Activated T-helper 2 cell treated with anti-CD3 and anti-CD28 coated beads, Interferon-gamma antibody, Interleukin-2, Interleukin-4, amounts not matched to agents 10 μg/mL and 5 μg/mL and 100 μg/mL, durations not matched to agents 14 hours and 24 hours and 36 hours (primary cell): ENCODE measurements at regions not wholly inside any gene's neighbourhood (a gene's known extent, or its start where the extent isn't known, plus 50 kb on each side); places are given as distances from the start of the nearest gene placed in this dataset.

Experiments used
- DNase-seq: peaks from one replicate; pipeline ENCODE4 v3.0.0; 2021; ENCODE audit warnings: low spot score
- H3K27ac Mint-ChIP-seq: one replicate; pipeline ENCODE4 v1.8.0; 2021; ENCODE audit warnings: mixed read lengths
- H3K27me3 Mint-ChIP-seq: one replicate; pipeline ENCODE4 v1.8.0; 2021; ENCODE audit warnings: low read depth, mixed read lengths
- H3K36me3 Mint-ChIP-seq: one replicate; pipeline ENCODE4 v1.8.0; 2021; ENCODE audit warnings: low read depth, mixed read lengths
- H3K4me1 Mint-ChIP-seq: one replicate; pipeline ENCODE4 v1.8.0; 2021; ENCODE audit warnings: low read depth, mixed read lengths
- H3K4me3 Mint-ChIP-seq: one replicate; pipeline ENCODE4 v1.8.0; 2021; ENCODE audit warnings: low read depth, mild to moderate bottlenecking, moderate library complexity, mixed read lengths
- H3K9me3 Mint-ChIP-seq: one replicate; pipeline ENCODE4 v1.8.0; 2021; ENCODE audit warnings: mixed read lengths
- intact Hi-C: fragments of 100-400 bp; cut with micrococcal nuclease; formaldehyde crosslinking; loops from one replicate; pipeline ENCODE4 v1.15.1; 2023

GRCh38 chr5:35404701-35405100, 174.4 kb upstream of the PRLR start:
- intact Hi-C loops: no loop called here
- DNase-seq: no peak
- Mint-ChIP-seq H3K4me3 (no peak overlapping the region), H3K36me3 (no peaks in the 10 kb centered on the region), H3K27me3 (no peaks in the 10 kb centered on the region), H3K9me3 (peaks cover 4% of the 10 kb centered on the region), H3K4me1 (no peaks in the 10 kb centered on the region), H3K27ac (no peak overlapping the region)

DNA sequence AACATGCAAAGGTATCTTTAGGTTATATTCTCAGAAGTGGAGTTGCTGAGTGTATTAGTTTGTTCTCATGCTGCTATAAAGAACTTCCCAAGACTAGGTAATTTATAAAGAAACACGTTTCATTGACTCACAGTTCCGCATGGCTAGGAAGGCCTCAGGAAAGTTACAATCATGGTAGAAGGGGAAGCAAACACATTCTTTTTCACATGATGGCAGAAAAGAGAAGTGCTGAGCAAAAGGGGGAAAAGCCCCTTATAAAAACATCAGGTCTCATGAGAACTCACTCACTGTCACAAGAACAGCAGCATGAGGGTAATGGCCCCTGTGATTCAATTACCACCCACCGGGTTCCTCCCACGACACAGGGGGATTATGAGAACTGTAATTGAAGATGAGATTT, 163.6 kb upstream of the PRLR start:
- Mint-ChIP-seq H3K4me3 (no peak overlapping the region), H3K36me3 (no peaks in the 10 kb centered on the region), H3K27ac (no peak overlapping the region), H3K9me3 (no peaks in the 10 kb centered on the region), H3K27me3 (no peaks in the 10 kb centered on the region), H3K4me1 (no peaks in the 10 kb centered on the region)
- intact Hi-C loops: no loop called here
- DNase-seq: no peak

DNA sequence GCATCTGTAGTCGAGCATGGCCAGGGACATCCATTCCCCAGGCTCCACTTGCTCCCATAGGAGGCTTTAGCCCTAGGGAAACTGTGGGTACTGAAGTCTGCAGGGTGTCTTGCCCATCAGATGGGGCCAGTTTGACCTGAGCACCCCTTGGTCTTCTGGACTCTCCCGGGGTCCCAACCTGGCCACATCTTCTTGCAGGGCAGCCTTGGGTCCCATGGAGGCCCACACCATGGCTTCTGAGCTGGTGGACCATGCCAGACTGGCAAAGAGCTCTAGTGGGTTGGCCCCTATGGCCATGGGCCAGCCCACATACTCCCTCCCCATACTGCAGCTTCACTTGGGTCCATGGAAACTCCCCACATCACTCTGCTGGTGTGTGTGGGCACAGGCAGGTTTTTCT, 154.4 kb upstream of the PRLR start:
- no peaks in the 10 kb centered on the region for H3K27me3 Mint-ChIP-seq
- no peaks in the 10 kb centered on the region for H3K36me3 Mint-ChIP-seq
- no peak overlapping the region for H3K4me3 Mint-ChIP-seq
- no peak for DNase-seq
- no peaks in the 10 kb centered on the region for H3K4me1 Mint-ChIP-seq
- H3K9me3 Mint-ChIP-seq: no peaks in the 10 kb centered on the region
- H3K27ac Mint-ChIP-seq: no peak overlapping the region
- intact Hi-C loops: no loop called here

DNA sequence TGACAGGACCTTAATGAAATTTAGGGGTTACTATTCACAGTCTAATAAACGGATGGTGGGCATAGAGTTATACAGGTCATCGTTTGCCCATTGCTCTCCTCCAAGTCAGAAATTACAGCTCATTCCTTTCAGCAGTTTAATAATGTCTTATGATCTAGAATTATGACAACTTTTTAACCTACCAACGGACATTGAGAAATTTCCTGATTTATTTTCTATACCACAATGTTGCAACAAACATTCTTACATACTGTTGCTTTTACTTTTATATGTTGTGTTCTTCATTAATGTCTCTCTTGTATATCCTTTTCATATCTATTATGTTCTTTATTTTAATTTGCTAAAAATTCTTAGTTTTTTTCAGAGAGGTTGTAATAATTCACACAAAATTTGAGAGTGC, 152.8 kb upstream of the PRLR start:
- DNase-seq: no peak
- intact Hi-C loops: no loop called here
- no peaks in the 10 kb centered on the region for H3K4me1 Mint-ChIP-seq
- H3K9me3 Mint-ChIP-seq: no peaks in the 10 kb centered on the region
- no peaks in the 10 kb centered on the region for H3K27me3 Mint-ChIP-seq
- no peak overlapping the region for H3K4me3 Mint-ChIP-seq
- no peaks in the 10 kb centered on the region for H3K36me3 Mint-ChIP-seq
- H3K27ac Mint-ChIP-seq: no peak overlapping the region

DNA sequence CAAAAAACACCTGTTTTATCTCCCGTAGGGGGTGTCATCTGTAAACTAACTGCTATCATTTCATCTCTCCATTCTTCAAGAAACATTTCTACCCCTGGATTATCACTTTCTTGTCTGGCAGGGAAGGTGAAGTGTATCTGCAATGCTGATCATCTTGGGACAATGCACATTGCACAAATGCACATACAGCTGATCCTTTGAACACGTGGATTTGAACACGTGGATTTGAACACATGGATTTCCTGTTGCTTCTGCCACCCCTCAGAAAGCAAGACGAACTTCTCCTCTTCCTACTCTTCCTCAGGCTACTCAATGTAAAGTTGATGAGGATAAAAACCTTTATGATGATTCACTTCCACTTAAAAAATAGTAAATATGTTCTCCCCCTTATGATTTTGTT, 147.4 kb upstream of the PRLR start:
- H3K36me3 Mint-ChIP-seq: no peaks in the 10 kb centered on the region
- H3K27me3 Mint-ChIP-seq: peaks cover 2% of the 10 kb centered on the region
- H3K9me3 Mint-ChIP-seq: no peaks in the 10 kb centered on the region
- H3K27ac Mint-ChIP-seq: no peak overlapping the region
- no peaks in the 10 kb centered on the region for H3K4me1 Mint-ChIP-seq
- no peak for DNase-seq
- intact Hi-C loops: no loop called here
- H3K4me3 Mint-ChIP-seq: no peak overlapping the region

- intact Hi-C loops: no loop called here
- Mint-ChIP-seq H3K4me3 (no peak overlapping the region), H3K27me3 (peaks cover 2% of the 10 kb centered on the region), H3K36me3 (no peaks in the 10 kb centered on the region), H3K9me3 (no peaks in the 10 kb centered on the region), H3K4me1 (no peaks in the 10 kb centered on the region), H3K27ac (no peak overlapping the region)
- no peak for DNase-seq
These were observed 144.3 kb upstream of the PRLR start for GRCh38 chr5:35374584-35374983.

DNA sequence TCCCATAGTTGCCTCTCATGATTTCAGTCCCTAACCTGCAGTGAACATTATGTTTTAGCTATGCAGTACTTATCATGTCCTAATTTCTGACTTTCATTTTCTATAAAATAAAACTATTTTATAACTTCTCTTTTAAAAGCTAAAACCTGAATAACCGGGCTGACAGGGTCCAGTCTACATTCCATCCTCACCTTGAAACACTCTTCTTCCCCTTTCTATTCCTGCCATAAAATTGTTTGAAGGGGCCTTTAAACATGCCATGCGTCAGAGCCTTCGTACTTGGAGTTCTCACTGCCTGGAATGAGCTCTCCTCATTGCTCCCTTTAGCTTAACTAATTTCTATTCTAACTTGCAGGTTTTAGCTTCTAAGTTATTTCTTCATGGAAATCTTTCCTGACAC, 143.0 kb upstream of the PRLR start:
- Mint-ChIP-seq H3K27me3 (peaks cover 2% of the 10 kb centered on the region), H3K36me3 (no peaks in the 10 kb centered on the region), H3K4me1 (no peaks in the 10 kb centered on the region), H3K9me3 (no peaks in the 10 kb centered on the region), H3K4me3 (no peak overlapping the region), H3K27ac (no peak overlapping the region)
- no peak for DNase-seq
- intact Hi-C loops: no loop called here

DNA sequence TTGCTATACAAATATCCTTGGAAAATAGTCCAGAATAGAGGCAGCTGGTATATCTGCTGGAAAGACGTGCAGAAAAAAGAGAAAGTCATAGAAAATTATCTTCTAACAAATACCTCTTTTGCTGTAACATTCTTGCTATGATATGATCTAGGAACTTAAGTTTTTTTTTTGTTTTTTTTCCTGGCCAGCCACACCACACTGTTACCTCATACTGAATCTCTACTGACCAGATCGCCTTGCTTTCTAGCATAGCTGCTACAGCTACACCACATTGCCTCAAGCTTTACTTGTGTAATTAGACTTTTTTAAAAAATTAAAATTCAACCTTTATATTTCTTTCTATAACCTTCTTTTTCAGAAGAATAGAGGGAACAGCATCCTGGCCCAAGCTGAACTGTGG, 142.2 kb upstream of the PRLR start:
- Mint-ChIP-seq H3K27ac (no peak overlapping the region), H3K27me3 (peaks cover 2% of the 10 kb centered on the region), H3K4me3 (no peak overlapping the region), H3K36me3 (no peaks in the 10 kb centered on the region), H3K4me1 (no peaks in the 10 kb centered on the region), H3K9me3 (no peaks in the 10 kb centered on the region)
- intact Hi-C loops: no loop called here
- no peak for DNase-seq

DNA sequence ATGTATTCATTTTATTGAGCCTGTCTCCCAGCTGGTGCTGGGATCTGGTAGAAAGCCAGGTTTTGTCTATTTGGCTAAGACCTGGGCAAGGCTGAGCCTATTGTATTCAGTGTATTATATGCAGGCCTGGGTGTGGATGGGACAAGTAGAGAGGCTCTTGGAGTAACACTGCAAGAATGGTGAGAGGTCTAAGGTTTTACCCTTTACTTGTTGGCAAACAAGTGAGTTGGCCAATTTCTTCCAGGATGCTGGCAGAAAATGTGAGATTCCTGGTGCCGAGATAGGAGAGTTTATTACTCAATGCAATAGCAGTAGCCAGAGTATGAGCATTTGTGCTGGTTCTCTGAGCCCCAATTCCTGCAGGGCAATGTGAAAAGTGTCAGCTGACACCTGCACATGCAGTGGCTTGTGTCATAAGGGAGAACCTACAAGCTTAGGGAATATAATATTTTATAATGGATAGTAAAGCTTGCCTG, 141.7 kb upstream of the PRLR start:
- Mint-ChIP-seq H3K27ac (no peak overlapping the region), H3K27me3 (peaks cover 1% of the 10 kb centered on the region), H3K4me1 (no peaks in the 10 kb centered on the region), H3K4me3 (no peak overlapping the region), H3K9me3 (no peaks in the 10 kb centered on the region), H3K36me3 (no peaks in the 10 kb centered on the region)
- intact Hi-C loops: no loop called here
- DNase-seq: no peak

- Mint-ChIP-seq H3K9me3 (no peaks in the 10 kb centered on the region), H3K4me3 (no peak overlapping the region), H3K36me3 (no peaks in the 10 kb centered on the region), H3K4me1 (no peaks in the 10 kb centered on the region), H3K27ac (no peak overlapping the region), H3K27me3 (no peaks in the 10 kb centered on the region)
- intact Hi-C loops: no loop called here
- no peak for DNase-seq
These were observed 140.6 kb upstream of the PRLR start for GRCh38 chr5:35370871-35371270.

GRCh38 chr5:35369965-35370790, 139.9 kb upstream of the PRLR start:
- intact Hi-C loops: no loop called here
- H3K36me3 Mint-ChIP-seq: no peaks in the 10 kb centered on the region
- H3K9me3 Mint-ChIP-seq: no peaks in the 10 kb centered on the region
- H3K27me3 Mint-ChIP-seq: no peaks in the 10 kb centered on the region
- DNase-seq: no peak
- no peak overlapping the region for H3K27ac Mint-ChIP-seq
- H3K4me3 Mint-ChIP-seq: no peak overlapping the region
- no peaks in the 10 kb centered on the region for H3K4me1 Mint-ChIP-seq

GRCh38 chr5:35367526-35367925, 137.2 kb upstream of the PRLR start:
- Mint-ChIP-seq H3K27ac (no peak overlapping the region), H3K4me1 (no peaks in the 10 kb centered on the region), H3K27me3 (no peaks in the 10 kb centered on the region), H3K36me3 (no peaks in the 10 kb centered on the region), H3K9me3 (no peaks in the 10 kb centered on the region), H3K4me3 (no peak overlapping the region)
- intact Hi-C loops: no loop called here
- DNase-seq: no peak

- Mint-ChIP-seq H3K4me1 (no peaks in the 10 kb centered on the region), H3K4me3 (no peak overlapping the region), H3K27ac (no peak overlapping the region), H3K27me3 (no peaks in the 10 kb centered on the region), H3K36me3 (no peaks in the 10 kb centered on the region), H3K9me3 (no peaks in the 10 kb centered on the region)
- DNase-seq: no peak
- intact Hi-C loops: no loop called here
These were observed 135.5 kb upstream of the PRLR start for GRCh38 chr5:35365758-35366157.

GRCh38 chr5:35364350-35364749, 134.1 kb upstream of the PRLR start:
- Mint-ChIP-seq H3K27me3 (no peaks in the 10 kb centered on the region), H3K36me3 (no peaks in the 10 kb centered on the region), H3K9me3 (no peaks in the 10 kb centered on the region), H3K27ac (no peak overlapping the region), H3K4me1 (no peaks in the 10 kb centered on the region), H3K4me3 (no peak overlapping the region)
- DNase-seq: no peak
- intact Hi-C loops: no loop called here
